A549 (cell line): ENCODE measurements at regions not wholly inside any gene's neighbourhood (a gene's known extent, or its start where the extent isn't known, plus 50 kb on each side); places are given as distances from the start of the nearest gene placed in this dataset.

ENCODE experiments used
- CBX2 ChIP-seq: fragments of 200-600 bp; sonication (generic); IDR thresholded peaks from 2 replicates; pipeline ENCODE4 v1.6.1; 2016; ENCODE audit warnings: low read depth, mild to moderate bottlenecking, borderline replicate concordance
- ELK1 ChIP-seq: fragments of 150-350 bp; IDR thresholded peaks from 2 replicates; pipeline ENCODE4 v1.6.1; 2014; ENCODE audit warnings: low read depth, mild to moderate bottlenecking, low read length
- HOXA7 ChIP-seq: fragments of 250-450 bp; sonication (Bioruptor Pico); IDR thresholded peaks from 2 replicates; pipeline ENCODE4 v1.5.0; 2020; ENCODE audit warnings: mild to moderate bottlenecking, moderate library complexity
- PHF8 ChIP-seq: fragments of 200-600 bp; sonication (generic); IDR thresholded peaks from 2 replicates; pipeline ENCODE4 v1.6.1; 2016; ENCODE audit warnings: low read depth, mild to moderate bottlenecking, antibody characterized with exemption, moderate library complexity, borderline replicate concordance
- SREBF2 ChIP-seq: fragments of 450-650 bp; IDR thresholded peaks from 2 replicates; pipeline ENCODE4 v1.6.1; 2014; ENCODE audit warnings: mild to moderate bottlenecking, moderate library complexity
- TF ChIP-seq, protein P1 (sequence below): fragments of 450-650 bp; IDR thresholded peaks from 2 replicates; pipeline ENCODE4 v1.6.1; 2014; ENCODE audit warnings: antibody characterized with exemption
- TF ChIP-seq, protein P2 (sequence below): fragments of >200 bp; sonication (Bioruptor Twin); formaldehyde crosslinking; IDR thresholded peaks from 3 replicates; pipeline ENCODE4 v1.5.1; 2016

GRCh38 chr3:26558257-26558656, 64.3 kb upstream of the LRRC3B start:
- TF ChIP-seq CBX2 (no peak), ELK1 (no peak), SREBF2 (no peak), HOXA7 (CRISPR knock-in tag) (no peak), PHF8 (no peak)
- TF ChIP-seq, protein P1, sequence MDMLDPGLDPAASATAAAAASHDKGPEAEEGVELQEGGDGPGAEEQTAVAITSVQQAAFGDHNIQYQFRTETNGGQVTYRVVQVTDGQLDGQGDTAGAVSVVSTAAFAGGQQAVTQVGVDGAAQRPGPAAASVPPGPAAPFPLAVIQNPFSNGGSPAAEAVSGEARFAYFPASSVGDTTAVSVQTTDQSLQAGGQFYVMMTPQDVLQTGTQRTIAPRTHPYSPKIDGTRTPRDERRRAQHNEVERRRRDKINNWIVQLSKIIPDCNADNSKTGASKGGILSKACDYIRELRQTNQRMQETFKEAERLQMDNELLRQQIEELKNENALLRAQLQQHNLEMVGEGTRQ: no peak
- TF ChIP-seq, protein P2, sequence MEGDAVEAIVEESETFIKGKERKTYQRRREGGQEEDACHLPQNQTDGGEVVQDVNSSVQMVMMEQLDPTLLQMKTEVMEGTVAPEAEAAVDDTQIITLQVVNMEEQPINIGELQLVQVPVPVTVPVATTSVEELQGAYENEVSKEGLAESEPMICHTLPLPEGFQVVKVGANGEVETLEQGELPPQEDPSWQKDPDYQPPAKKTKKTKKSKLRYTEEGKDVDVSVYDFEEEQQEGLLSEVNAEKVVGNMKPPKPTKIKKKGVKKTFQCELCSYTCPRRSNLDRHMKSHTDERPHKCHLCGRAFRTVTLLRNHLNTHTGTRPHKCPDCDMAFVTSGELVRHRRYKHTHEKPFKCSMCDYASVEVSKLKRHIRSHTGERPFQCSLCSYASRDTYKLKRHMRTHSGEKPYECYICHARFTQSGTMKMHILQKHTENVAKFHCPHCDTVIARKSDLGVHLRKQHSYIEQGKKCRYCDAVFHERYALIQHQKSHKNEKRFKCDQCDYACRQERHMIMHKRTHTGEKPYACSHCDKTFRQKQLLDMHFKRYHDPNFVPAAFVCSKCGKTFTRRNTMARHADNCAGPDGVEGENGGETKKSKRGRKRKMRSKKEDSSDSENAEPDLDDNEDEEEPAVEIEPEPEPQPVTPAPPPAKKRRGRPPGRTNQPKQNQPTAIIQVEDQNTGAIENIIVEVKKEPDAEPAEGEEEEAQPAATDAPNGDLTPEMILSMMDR: no peak
